ENCODE measurements at regions not wholly inside any gene's neighbourhood (a gene's known extent, or its start where the extent isn't known, plus 50 kb on each side); places are given as distances from the start of the nearest gene placed in this dataset.

GRCh38 chr10:105783936-105784483 is 1142.9 kb downstream of the SORCS3 start:
- BruUV-seq (replicated peaks), result no TSS peak
- Mint-ChIP-seq H3K9me3 (ENCODE audit: unreplicated experiment) (peaks cover 15% of the 10 kb centered on the region), H3K27me3 (ENCODE audit: insufficient read depth, unreplicated experiment) (no peaks in the 10 kb centered on the region), H3K4me1 (ENCODE audit: low read depth, unreplicated experiment) (no peaks in the 10 kb centered on the region), H3K36me3 (ENCODE audit: insufficient read depth, unreplicated experiment) (no peaks in the 10 kb centered on the region), H3K4me3 (ENCODE audit: unreplicated experiment) (no peak overlapping the region), H3K27ac (ENCODE audit: unreplicated experiment) (no peak overlapping the region)
- Histone ChIP-seq H3K27me3 (replicated peaks; ENCODE audit: control insufficient read depth, insufficient read depth, low read length) (no peaks in the 10 kb centered on the region), H3K4me1 (no peaks in the 10 kb centered on the region), H3K36me3 (ENCODE audit: control insufficient read depth, insufficient read depth, low read length) (no peaks in the 10 kb centered on the region), H3K4me3 (ENCODE audit: low read depth, low read length) (no peak overlapping the region), H3K9me3 (no peaks in the 10 kb centered on the region)
- POLR2A ChIA-PET, result no interaction called here
- intact Hi-C loops (cut with micrococcal nuclease; ENCODE audit: unreplicated experiment), result no loop called here
- TF ChIP-seq, protein P1, sequence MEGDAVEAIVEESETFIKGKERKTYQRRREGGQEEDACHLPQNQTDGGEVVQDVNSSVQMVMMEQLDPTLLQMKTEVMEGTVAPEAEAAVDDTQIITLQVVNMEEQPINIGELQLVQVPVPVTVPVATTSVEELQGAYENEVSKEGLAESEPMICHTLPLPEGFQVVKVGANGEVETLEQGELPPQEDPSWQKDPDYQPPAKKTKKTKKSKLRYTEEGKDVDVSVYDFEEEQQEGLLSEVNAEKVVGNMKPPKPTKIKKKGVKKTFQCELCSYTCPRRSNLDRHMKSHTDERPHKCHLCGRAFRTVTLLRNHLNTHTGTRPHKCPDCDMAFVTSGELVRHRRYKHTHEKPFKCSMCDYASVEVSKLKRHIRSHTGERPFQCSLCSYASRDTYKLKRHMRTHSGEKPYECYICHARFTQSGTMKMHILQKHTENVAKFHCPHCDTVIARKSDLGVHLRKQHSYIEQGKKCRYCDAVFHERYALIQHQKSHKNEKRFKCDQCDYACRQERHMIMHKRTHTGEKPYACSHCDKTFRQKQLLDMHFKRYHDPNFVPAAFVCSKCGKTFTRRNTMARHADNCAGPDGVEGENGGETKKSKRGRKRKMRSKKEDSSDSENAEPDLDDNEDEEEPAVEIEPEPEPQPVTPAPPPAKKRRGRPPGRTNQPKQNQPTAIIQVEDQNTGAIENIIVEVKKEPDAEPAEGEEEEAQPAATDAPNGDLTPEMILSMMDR (IDR thresholded peaks at IDR 0.05; ENCODE audit: insufficient read depth in 1 of 2, low read depth in 1 of 2, low read length in 1 of 2, severe bottlenecking in 1 of 2, unreplicated experiment in 1 of 2), result no peak
- DNase-seq, result no peak
- CTCF ChIA-PET, result no interaction called here

GRCh38 chr10:105774881-105775280 is 1133.8 kb downstream of the SORCS3 start:
- no peak for DNase-seq
- TF ChIP-seq, protein P1 (IDR thresholded peaks at IDR 0.05; ENCODE audit: insufficient read depth in 1 of 2, low read depth in 1 of 2, low read length in 1 of 2, severe bottlenecking in 1 of 2, unreplicated experiment in 1 of 2), result no peak
- no peaks in the 10 kb centered on the region for H3K27me3 ChIP-seq (replicated peaks; ENCODE audit: control insufficient read depth, insufficient read depth, low read length)
- H3K4me1 ChIP-seq, result no peaks in the 10 kb centered on the region
- ChIA-PET CTCF (no interaction called here), POLR2A (no interaction called here)
- Mint-ChIP-seq H3K36me3 (ENCODE audit: insufficient read depth, unreplicated experiment) (no peaks in the 10 kb centered on the region), H3K27ac (ENCODE audit: unreplicated experiment) (no peak overlapping the region), H3K9me3 (ENCODE audit: unreplicated experiment) (no peaks in the 10 kb centered on the region), H3K4me1 (ENCODE audit: low read depth, unreplicated experiment) (no peaks in the 10 kb centered on the region), H3K4me3 (ENCODE audit: unreplicated experiment) (no peak overlapping the region), H3K27me3 (ENCODE audit: insufficient read depth, unreplicated experiment) (no peaks in the 10 kb centered on the region)
- H3K9me3 ChIP-seq, result no peaks in the 10 kb centered on the region
- H3K4me3 ChIP-seq (ENCODE audit: low read depth, low read length), result no peak overlapping the region
- intact Hi-C loops (cut with micrococcal nuclease; ENCODE audit: unreplicated experiment), result no loop called here
- H3K36me3 ChIP-seq (ENCODE audit: control insufficient read depth, insufficient read depth, low read length), result no peaks in the 10 kb centered on the region
- BruUV-seq (replicated peaks), result no TSS peak

GRCh38 chr10:105774351-105774750 is 1133.3 kb downstream of the SORCS3 start:
- no peak for DNase-seq
- Histone ChIP-seq H3K36me3 (ENCODE audit: control insufficient read depth, insufficient read depth, low read length) (no peaks in the 10 kb centered on the region), H3K4me1 (no peaks in the 10 kb centered on the region), H3K9me3 (no peaks in the 10 kb centered on the region), H3K4me3 (ENCODE audit: low read depth, low read length) (no peak overlapping the region), H3K27me3 (replicated peaks; ENCODE audit: control insufficient read depth, insufficient read depth, low read length) (no peaks in the 10 kb centered on the region)
- ChIA-PET POLR2A (no interaction called here), CTCF (no interaction called here)
- BruUV-seq (replicated peaks), result no TSS peak
- TF ChIP-seq, protein P1 (IDR thresholded peaks at IDR 0.05; ENCODE audit: insufficient read depth in 1 of 2, low read depth in 1 of 2, low read length in 1 of 2, severe bottlenecking in 1 of 2, unreplicated experiment in 1 of 2), result no peak
- Mint-ChIP-seq H3K27me3 (ENCODE audit: insufficient read depth, unreplicated experiment) (no peaks in the 10 kb centered on the region), H3K9me3 (ENCODE audit: unreplicated experiment) (no peaks in the 10 kb centered on the region), H3K27ac (ENCODE audit: unreplicated experiment) (no peak overlapping the region), H3K4me1 (ENCODE audit: low read depth, unreplicated experiment) (no peaks in the 10 kb centered on the region), H3K4me3 (ENCODE audit: unreplicated experiment) (no peak overlapping the region), H3K36me3 (ENCODE audit: insufficient read depth, unreplicated experiment) (no peaks in the 10 kb centered on the region)
- intact Hi-C loops (cut with micrococcal nuclease; ENCODE audit: unreplicated experiment), result no loop called here

All from Caco-2 (cell line).